ENCODE measurements at regions not wholly inside any gene's neighbourhood (a gene's known extent, or its start where the extent isn't known, plus 50 kb on each side); places are given as distances from the start of the nearest gene placed in this dataset.
A peak's percentile ranks its signal among the peaks of the same experiment; 100 is the strongest.

GRCh38 chr4:143286701-143287571, 49.7 kb upstream of the GAB1 start:
- no peak overlapping the region for H2BK15ac ChIP-seq (ENCODE audit: low read depth, low read length)
- no peaks in the 10 kb centered on the region for H4K20me1 ChIP-seq (ENCODE audit: control insufficient read depth, insufficient read depth, insufficient read length)
- H3K4ac ChIP-seq (ENCODE audit: low read depth, low read length), result no peak overlapping the region
- H3K14ac ChIP-seq (ENCODE audit: insufficient read depth, low read length), result no peak overlapping the region
- no peaks in the 10 kb centered on the region for H3K9me3 Mint-ChIP-seq
- H2BK120ac ChIP-seq (ENCODE audit: low read depth, low read length, poor library complexity, severe bottlenecking), result no peak overlapping the region
- H3K4me1 Mint-ChIP-seq, result peaks cover 23% of the 10 kb centered on the region in 2 experiments
- no CpG with 5 or more reads among the region's 7 CpGs for WGBS (ENCODE audit: extremely low coverage, insufficient read length, low lambda C conversion rate)
- no peak overlapping the region for H3K4me2 ChIP-seq (ENCODE audit: insufficient read depth, insufficient read length, low read length)
- H4K91ac ChIP-seq (ENCODE audit: insufficient read length, low read depth, low read length), result no peak overlapping the region
- no peak overlapping the region for H2BK20ac ChIP-seq (ENCODE audit: low read depth, low read length, poor library complexity, severe bottlenecking)
- H3K9me3 ChIP-seq (ENCODE audit: control insufficient read depth, low read depth, low read length), result no peaks in the 10 kb centered on the region
- H2AK5ac ChIP-seq (ENCODE audit: insufficient read length, low read length), result no peak overlapping the region
- H3K18ac ChIP-seq (ENCODE audit: insufficient read length, low read depth, low read length), result no peak overlapping the region
- H3K56ac ChIP-seq (ENCODE audit: insufficient read length, low read depth, low read length), result no peak overlapping the region
- H3K9ac ChIP-seq (ENCODE audit: extremely low read depth, insufficient read length, low read length), result no peak overlapping the region
- H4K8ac ChIP-seq (replicated peaks; ENCODE audit: insufficient read length, low read depth, low read length), result no peak overlapping the region
- H3K27ac Mint-ChIP-seq, result peak overlapping the region in 1 of 3 experiments; percentile 79; a peak in 2 of 7 replicates
- no peak overlapping the region for H3K23ac ChIP-seq (ENCODE audit: insufficient read length, low read depth, low read length)
- H2AFZ ChIP-seq (ENCODE audit: low read length), result no peak overlapping the region
- no peak overlapping the region for H3K4me3 Mint-ChIP-seq
- H3K23me2 ChIP-seq (ENCODE audit: insufficient read length, low read depth, low read length, poor library complexity, severe bottlenecking), result no peaks in the 10 kb centered on the region
- no peak overlapping the region for H2BK12ac ChIP-seq (ENCODE audit: insufficient read length, low read depth, low read length)
- H3K27me3 ChIP-seq (ENCODE audit: insufficient read depth, low read length), result no peaks in the 10 kb centered on the region
- H3K4me1 ChIP-seq (ENCODE audit: insufficient read depth, low read length), result no peaks in the 10 kb centered on the region
- no peaks in the 10 kb centered on the region for H3K27me3 Mint-ChIP-seq (ENCODE audit: low read depth)
- H3K27ac ChIP-seq (ENCODE audit: insufficient read length, low read depth, low read length), result no peak overlapping the region
- no peak overlapping the region for H3T11ph ChIP-seq (ENCODE audit: low read length)
- TF ChIP-seq, protein P1, sequence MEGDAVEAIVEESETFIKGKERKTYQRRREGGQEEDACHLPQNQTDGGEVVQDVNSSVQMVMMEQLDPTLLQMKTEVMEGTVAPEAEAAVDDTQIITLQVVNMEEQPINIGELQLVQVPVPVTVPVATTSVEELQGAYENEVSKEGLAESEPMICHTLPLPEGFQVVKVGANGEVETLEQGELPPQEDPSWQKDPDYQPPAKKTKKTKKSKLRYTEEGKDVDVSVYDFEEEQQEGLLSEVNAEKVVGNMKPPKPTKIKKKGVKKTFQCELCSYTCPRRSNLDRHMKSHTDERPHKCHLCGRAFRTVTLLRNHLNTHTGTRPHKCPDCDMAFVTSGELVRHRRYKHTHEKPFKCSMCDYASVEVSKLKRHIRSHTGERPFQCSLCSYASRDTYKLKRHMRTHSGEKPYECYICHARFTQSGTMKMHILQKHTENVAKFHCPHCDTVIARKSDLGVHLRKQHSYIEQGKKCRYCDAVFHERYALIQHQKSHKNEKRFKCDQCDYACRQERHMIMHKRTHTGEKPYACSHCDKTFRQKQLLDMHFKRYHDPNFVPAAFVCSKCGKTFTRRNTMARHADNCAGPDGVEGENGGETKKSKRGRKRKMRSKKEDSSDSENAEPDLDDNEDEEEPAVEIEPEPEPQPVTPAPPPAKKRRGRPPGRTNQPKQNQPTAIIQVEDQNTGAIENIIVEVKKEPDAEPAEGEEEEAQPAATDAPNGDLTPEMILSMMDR (conservative IDR thresholded peaks at IDR 0.05), result no peak
- no peak overlapping the region for H4K5ac ChIP-seq (ENCODE audit: insufficient read length, low read depth, low read length)
- no peaks in the 10 kb centered on the region for H3K36me3 Mint-ChIP-seq (ENCODE audit: insufficient read depth in 1 of 3, low read depth in 3 of 3)
- no peaks in the 10 kb centered on the region for H3K79me1 ChIP-seq (ENCODE audit: insufficient read depth, low read depth, low read length, poor library complexity, severe bottlenecking)
- no peaks in the 10 kb centered on the region for H3K79me2 ChIP-seq (ENCODE audit: insufficient read depth, low read length)
- no peak overlapping the region for H2BK5ac ChIP-seq (ENCODE audit: insufficient read length, low read length)
- DNase-seq, result no peak

All from H9 (cell line).